GM18498 (cell line): ENCODE measurements at regions not wholly inside any gene's neighbourhood (a gene's known extent, or its start where the extent isn't known, plus 50 kb on each side); places are given as distances from the start of the nearest gene placed in this dataset.
A peak's percentile ranks its signal among the peaks of the same experiment; 100 is the strongest.

Experiments
- ATAC-seq: cut with Tn5 transposase; IDR thresholded peaks from one replicate; pipeline ENCODE4 v1.9.1; 2021; ENCODE audit warnings: mild to moderate bottlenecking, moderate library complexity; ENCODE audit not compliant: unreplicated experiment

DNA sequence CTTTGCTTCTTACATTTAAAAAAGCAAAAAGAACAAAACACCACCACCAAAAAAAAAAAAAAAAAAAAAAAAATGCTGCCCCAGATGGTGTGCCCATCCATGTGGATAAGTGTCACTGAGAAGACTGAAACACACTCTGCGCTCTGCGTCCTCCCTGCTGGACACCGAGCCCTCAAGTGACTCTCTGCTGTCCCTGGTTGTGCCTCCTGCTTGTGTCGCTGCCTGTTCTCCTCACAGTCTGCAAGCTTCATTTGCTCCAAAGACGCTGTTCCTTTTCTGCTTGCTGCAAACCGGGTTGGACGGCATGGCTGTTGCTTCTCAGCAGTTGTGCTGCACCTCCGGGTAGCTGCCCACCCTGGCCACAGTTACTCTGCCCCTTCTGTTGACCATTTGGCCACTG lies 276.2 kb upstream of the ATP2B1 start:
- ATAC-seq = no peak

DNA sequence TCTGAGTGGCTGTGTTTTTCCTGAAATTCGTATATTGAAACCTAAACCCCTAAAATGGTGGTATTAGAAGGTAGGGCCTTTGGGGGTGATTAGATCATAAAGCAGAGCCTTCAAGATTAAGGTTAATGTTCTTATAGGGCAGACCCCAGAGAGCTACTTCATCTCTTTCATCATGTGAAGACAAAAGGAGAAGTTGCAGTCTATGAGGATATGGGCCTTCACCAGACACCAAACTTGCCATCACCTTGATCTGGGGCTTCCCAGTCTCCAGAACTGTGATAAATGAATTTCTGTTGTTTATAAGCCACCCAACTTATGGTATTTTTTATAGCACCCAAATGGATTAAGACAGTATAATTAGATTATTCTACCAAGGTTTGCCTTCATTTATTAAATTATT lies 275.0 kb upstream of the ATP2B1 start:
- no peak for ATAC-seq

- no peak for ATAC-seq
These were observed 271.6 kb upstream of the ATP2B1 start for GRCh38 chr12:89980236-89980635.

DNA sequence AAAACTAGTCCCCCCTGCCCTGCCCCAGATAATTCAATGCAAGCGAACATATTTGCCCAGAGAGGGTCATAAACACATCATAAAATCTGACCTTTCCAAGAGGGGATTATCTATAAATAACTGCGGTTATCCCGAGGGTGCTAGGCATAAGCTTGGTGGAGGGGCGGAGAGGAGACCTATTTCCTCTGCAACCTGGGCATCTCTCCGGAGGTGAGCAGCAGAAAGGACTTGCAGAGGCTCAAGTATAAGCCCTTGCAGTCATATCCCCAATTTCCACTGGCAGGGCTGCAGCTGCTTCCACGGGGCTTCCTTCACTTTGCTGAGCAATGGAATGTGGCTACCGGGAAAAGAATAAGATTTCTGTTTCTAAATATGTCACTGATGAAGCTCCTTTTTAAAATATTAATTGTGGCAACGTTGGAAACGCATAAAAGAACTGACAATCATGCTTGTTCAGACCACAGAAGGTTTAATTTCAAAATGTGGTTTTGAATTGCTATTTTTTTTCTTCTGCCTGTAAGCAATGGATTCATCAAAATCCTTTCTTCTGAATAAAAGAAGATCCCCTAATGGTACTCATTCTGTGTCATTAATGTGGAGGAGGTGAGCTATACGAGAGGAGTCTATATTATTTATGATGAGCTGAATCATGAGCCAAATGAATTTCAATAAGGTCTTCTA lies 268.9 kb upstream of the ATP2B1 start:
- no peak for ATAC-seq

- ATAC-seq = no peak
These were observed 268.2 kb upstream of the ATP2B1 start for GRCh38 chr12:89976866-89977265.

DNA sequence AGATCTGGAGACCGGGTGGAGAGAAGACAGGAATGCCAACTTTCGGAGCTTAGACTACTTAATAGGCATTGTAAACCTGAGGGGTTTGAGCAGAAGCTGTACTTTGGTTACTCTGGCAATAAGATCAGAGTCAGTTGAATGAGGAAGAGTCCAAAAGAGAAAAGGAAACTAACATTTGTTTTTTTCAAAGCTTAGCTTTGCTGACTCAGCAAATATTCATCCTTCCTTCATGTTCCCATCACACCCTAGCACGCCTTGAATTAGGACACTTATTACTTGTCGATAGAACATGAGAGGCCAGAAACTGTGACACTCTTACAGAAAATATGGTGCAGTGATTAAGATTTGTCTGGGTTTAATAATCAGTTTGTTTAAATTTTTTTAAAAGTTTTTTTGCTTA lies 266.9 kb upstream of the ATP2B1 start:
- no peak for ATAC-seq

- no peak for ATAC-seq
These were observed 263.2 kb upstream of the ATP2B1 start for GRCh38 chr12:89971880-89972279.

DNA sequence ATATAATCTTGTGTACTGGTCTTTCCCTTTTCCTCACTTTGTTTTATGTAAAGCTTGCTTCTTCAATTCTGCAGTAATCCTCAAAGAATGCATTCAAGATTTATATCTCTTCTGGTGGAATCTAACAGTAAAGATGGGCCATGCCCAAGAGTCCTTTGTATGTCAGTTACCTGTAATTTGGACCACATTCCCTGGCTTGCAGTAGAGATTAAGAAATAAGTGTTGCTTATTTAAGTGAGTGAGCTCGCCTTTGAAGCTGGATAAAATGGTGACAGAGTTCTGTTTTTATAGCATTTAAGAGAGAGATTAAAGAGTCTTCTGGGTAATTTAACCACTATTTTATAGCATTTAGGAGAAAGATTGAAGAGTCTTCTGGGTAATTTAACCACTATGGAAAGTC lies 262.1 kb upstream of the ATP2B1 start:
- ATAC-seq = no peak

- ATAC-seq = no peak
These were observed 260.5 kb upstream of the ATP2B1 start for GRCh38 chr12:89969093-89969492.

GRCh38 chr12:89968151-89968700 lies 259.6 kb upstream of the ATP2B1 start:
- no peak for ATAC-seq

- no peak for ATAC-seq
These were observed 258.0 kb upstream of the ATP2B1 start for GRCh38 chr12:89966495-89967240.

- ATAC-seq = no peak
These were observed 257.4 kb upstream of the ATP2B1 start for GRCh38 chr12:89965993-89966392.

DNA sequence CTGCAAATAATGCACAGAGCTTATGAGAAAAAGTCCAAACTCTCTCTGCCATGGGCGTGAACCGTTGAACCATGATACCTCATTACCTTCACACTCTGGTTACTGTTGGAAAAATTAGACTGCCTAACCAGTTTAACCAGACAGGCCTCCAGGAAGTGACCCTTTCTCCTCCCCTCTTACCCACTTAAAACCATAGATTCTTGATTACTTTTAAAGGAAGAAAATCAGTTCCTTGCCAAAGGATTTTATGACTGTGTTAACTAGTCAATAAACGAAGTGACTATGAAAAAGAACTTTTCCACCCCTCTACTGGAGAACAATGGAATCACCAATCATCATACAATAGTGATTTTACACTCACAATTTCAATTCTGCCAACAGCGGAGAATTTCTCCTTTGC lies 254.0 kb upstream of the ATP2B1 start:
- no peak for ATAC-seq

- ATAC-seq = peak; percentile 40
These were observed 252.2 kb upstream of the ATP2B1 start for GRCh38 chr12:89960607-89961394.

DNA sequence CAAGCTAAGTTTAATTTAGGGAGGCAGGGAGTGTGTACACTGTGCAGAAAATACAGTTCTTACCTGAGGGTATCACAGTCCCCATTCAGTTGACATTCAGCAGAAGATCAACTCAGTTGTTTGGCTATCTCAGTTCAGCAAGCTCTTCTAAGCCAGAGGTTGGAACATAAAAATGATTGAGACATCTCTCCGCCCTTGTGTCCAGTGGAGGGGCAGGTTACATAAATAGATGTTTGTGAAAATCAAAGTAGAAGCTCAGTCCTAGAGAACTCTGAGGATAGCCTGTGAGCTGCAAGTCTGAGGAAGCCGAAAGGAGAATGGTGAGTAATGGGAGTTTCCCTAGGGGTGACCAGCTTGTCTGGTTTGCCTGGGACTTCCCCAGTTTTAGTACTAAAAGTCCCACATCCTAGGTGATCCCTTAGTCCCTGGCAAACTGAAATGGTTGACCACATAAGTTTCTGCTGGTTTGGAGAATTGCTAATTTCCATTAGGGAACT lies 251.4 kb upstream of the ATP2B1 start:
- peak; percentile 90 for ATAC-seq

- ATAC-seq = no peak
These were observed 250.5 kb upstream of the ATP2B1 start for GRCh38 chr12:89959179-89959578.

DNA sequence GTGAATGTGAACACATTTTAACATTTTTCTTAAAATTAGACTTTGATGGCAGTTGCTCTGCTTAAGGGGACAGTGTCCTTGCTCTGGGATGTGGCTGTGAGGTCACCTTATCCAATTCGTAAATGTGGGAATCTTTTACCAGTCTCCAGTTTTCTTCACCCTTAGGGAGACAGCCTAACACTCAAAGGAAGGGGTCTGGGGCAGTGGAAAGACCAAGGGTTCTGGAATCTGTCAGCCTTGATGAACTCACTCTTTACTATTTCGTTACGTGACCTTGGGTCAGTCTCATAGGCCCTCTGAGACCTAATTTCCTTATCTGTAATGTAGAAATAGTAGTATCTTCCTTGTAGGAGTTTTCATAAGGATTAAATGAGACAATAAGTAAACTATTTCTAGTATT lies 245.6 kb upstream of the ATP2B1 start:
- ATAC-seq = no peak

- no peak for ATAC-seq
These were observed 243.0 kb upstream of the ATP2B1 start for GRCh38 chr12:89951694-89952060.

DNA sequence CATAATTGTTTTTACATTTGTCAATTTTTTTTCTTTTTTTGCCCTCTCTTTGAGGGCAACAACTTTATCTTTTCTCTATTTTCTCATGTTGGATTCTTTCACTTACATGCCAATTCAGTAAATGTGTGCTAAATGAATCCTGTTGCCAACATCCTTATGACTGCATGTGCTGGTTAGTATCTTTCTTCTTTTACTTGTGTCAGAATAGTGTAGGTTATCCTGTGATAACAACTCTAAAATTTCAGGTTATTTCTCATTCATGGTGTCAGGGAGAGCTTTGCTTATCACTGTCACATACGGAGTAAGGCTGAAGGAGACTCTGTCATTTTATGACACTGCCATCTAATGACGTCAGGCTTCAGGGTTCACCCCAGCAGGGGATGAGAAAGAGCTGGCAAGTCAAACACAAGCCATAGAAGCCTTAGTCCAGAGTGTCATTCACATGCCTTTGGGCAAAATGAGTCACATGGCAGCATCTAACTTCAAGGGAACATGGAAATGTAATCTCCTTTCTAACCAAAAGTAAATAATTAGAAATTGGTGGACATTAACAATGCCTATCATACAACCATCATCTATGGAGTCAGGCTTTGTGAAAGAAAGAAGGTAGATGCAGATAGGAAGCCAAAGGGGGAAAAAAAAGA lies 242.5 kb upstream of the ATP2B1 start:
- ATAC-seq = no peak

DNA sequence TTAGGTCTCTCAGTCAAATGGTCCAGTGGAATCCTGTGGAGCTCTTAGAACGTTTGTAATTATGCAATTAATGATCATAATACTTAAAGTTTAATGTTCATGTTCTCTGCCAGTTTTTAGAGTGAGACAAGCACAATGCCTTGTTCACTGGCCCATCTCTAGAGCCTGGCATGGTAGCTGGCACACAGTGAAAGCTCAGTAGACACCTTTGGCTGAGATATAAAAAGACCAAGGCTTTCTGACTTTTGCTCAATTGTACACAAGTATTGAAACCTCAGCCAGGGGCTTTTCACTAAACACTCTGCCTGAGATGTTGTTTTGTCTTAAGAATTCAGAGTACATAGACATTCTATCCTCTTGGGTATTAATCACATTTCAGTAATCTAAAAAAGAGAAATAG lies 241.8 kb upstream of the ATP2B1 start:
- peak; percentile 62 for ATAC-seq
